Forelimb muscle (tissue), 1 donor: ENCODE measurements at regions not wholly inside any gene's neighbourhood (a gene's known extent, or its start where the extent isn't known, plus 50 kb on each side); places are given as distances from the start of the nearest gene placed in this dataset.
"Not testable (repeated sequence)": the region's sequence is repeated elsewhere in the genome, so short reads cannot be mapped to it uniquely, and the experiment has no call there.

Experiments
- DNase-seq: peaks from one replicate; pipeline ENCODE4 v3.0.0-alpha.2; 2013; ENCODE audit warnings: low read depth

DNA sequence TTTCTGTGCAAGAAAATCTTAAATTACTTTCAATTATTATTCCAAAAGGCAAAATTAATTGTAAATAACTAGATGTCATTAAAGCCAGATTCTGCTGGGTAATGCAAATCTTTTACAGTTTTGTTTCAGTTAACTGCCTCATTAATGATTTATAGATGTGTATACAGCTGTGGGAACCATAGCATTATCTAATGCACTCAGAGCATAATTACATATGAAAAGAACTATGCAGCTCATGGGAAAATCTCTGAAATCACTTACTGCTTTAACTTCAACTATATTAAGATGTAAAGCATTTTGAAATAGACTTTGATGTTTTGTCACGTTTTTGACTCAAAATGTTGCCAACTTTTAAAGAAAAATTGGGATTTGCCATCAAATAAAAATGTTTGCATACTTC, 630.3 kb upstream of the KLHL4 start:
- no peak for DNase-seq

- DNase-seq = no peak
These were observed 607.6 kb upstream of the KLHL4 start for GRCh38 chrX:86910027-86910426.

- no peak for DNase-seq
These were observed 606.8 kb upstream of the KLHL4 start for GRCh38 chrX:86910602-86911311.

- DNase-seq = no peak
These were observed 603.0 kb upstream of the KLHL4 start for GRCh38 chrX:86914569-86914968.

- DNase-seq = no peak
These were observed 599.6 kb upstream of the KLHL4 start for GRCh38 chrX:86917959-86918358.

GRCh38 chrX:86930419-86930818, 587.2 kb upstream of the KLHL4 start:
- DNase-seq = no peak

- no peak for DNase-seq
These were observed 581.6 kb upstream of the KLHL4 start for GRCh38 chrX:86935988-86936387.

DNA sequence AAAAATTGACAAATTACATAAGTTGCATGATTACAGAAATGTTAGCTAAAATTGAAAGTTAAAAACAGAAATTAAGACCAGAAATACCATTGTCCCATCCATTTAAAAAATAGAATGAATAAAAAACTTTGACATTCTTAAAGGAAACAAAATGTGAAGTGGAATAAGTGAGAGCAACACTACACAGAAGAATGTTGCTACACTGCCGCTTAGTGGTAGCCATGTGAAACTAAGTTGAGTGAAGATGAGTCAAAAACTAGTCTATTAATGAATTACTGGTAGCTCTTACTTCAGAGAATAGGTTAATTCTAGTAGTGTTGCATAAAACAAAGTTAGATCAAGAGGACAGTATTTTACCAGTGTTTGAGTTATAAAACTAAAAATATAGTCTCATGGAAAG, 571.0 kb upstream of the KLHL4 start:
- DNase-seq = peak; percentile 6

DNA sequence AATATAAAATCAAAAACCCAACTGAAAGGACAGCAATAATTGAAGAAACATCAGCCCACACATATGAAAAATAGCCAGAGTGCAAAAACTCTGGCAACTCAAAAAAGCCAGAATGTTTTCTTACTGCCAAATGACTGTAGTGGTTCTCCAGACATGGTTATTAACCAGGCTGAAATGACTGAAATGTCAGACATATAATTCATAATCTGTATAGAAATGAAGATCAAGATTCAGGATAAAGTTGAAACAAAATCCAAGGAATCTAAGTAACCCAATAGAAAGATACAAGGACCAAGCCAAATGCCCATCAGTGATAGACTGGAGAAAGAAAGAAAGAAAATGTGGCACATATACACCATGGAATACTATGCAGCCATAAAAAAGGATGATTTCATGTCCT, 553.3 kb upstream of the KLHL4 start:
- DNase-seq = no peak

- DNase-seq = no peak
These were observed 536.2 kb upstream of the KLHL4 start for GRCh38 chrX:86981326-86981879.

- not testable (repeated sequence) for DNase-seq
These were observed 530.3 kb upstream of the KLHL4 start for GRCh38 chrX:86987351-86987750.

DNA sequence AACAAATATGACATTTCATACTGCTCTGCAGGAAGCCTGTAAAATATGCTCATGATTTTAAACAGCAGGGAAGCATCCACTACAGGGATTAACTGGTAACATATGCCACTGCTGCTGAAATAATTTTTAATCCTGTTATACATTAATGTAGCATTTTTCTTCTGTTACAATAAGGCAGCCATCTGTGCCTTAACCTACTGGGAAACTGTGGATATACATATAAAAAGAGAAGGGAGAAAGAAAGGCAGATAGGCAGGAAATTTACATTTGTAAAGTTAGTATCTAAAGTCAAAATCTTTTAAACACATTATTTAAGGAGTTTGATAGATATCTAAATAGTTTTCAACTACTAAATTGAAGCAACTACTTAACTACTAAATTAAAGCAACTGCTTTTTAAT, 514.6 kb upstream of the KLHL4 start:
- DNase-seq = no peak

- DNase-seq = no peak
These were observed 512.4 kb upstream of the KLHL4 start for GRCh38 chrX:87005183-87005582.

GRCh38 chrX:87005885-87006284, 511.7 kb upstream of the KLHL4 start:
- no peak for DNase-seq

DNA sequence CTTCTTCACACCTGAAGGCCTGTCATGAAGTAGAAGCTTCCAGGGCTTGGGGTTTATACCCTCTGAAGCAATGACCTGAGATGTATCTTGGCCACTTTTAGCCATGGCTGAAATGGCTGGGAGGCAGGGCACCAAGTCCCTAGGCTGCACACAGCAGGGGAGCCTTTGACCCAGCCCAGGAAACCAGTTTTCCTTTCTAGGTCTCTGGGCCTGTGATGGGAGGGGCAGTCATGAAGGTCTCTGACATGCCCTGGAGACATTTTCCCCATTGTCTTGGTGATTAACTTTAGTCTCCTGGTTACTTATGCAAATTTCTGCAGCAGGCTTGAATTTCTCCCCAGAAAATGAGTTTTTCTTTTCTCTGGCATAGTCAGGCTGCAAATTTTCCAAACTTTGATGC, 511.0 kb upstream of the KLHL4 start:
- no peak for DNase-seq

GRCh38 chrX:87017210-87017609, 500.4 kb upstream of the KLHL4 start:
- DNase-seq = no peak

GRCh38 chrX:87033115-87033514, 484.5 kb upstream of the KLHL4 start:
- DNase-seq = not testable (repeated sequence)

DNA sequence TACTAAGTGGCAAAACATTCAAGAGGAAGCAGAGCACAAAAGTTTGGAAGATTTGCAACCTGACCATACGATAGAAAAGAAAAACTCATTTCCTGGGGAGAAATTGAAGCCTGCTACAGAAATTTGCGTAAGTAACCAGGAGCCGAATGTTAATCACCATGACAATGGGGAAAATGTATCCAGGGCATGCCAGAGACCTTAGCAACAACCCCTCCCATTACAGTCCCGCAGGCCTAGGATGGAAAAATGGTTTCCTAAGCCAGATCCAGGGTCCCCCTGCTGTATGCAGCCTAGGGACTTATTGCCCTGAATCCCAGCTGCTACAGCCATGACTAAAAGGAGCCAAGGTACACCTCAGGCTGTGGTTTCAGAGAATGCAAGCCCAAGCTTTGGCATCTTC, 472.2 kb upstream of the KLHL4 start:
- DNase-seq = no peak

GRCh38 chrX:87049567-87049966, 468.0 kb upstream of the KLHL4 start:
- DNase-seq = no peak

- no peak for DNase-seq
These were observed 454.0 kb upstream of the KLHL4 start for GRCh38 chrX:87063642-87064041.

- DNase-seq = no peak
These were observed 453.1 kb upstream of the KLHL4 start for GRCh38 chrX:87064502-87064901.

DNA sequence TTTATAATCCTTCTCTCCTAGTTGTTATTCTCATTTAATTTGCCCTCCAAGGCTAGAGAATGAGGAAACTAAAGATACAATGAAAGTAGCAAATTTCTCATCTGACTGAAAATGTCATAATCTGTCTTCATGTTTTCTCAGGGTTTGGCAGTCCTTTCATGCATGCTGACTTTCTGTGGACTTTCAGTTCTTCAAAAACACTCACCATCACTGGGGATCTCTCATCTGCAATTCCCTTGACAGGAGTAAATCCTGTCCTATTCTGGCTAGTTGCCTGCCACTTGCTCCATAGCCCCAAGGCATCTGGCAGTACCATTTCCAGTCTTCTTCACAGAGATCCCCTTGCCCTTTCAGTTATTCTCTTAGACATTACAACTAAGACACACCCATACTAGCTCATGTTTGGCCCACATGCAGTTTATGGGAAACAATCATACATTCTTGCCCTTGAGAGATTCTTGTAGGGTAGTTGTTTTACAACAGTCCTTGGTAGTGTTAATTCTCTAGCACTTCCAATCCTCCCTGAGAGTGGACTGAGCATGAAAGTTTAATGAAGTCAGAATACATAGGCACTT, 449.7 kb upstream of the KLHL4 start:
- no peak for DNase-seq

DNA sequence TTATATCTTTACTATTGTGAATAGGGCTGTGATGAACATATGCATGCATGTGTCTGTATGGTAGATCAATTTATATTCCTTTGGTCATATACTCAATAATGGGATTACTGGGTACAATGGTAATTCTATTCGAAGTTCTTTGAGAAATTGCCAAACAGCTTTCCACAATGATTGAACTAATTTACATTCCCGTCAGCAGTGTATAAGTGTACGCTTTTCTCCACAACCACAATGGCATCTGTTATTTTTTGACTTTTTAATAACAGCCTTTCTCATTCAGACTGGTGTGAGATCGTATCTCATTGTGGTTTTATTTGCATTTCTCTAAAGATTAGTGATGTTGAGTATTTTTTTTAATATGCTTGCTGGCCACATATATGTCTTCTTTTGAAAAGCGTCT, 439.4 kb upstream of the KLHL4 start:
- no peak for DNase-seq

DNA sequence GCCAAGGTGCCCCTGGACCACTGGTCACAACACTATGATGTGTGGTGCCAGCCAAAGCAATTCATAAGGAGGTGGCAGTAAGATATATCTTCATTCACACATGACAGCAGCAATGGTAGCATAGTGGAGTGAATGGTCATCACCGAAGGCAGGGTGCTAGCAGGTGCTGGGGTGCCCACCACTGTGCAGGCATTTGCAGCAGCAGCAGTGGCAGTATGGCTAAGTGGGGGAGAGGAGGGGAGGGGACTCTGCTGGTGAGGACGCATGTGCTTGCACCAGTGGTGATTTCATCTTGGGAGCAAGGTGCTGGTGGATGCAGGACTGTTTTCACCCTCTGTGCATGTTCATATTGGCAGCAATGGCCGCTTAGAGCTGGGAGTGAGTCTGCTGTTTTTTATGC, 419.1 kb upstream of the KLHL4 start:
- DNase-seq = no peak
